SU-DHL-6 (cell line): ENCODE measurements at regions not wholly inside any gene's neighbourhood (a gene's known extent, or its start where the extent isn't known, plus 50 kb on each side); places are given as distances from the start of the nearest gene placed in this dataset.

Source experiments
- H2AFZ ChIP-seq: fragments of 200-600 bp; sonication (generic); 2 replicates; pipeline ENCODE4 v1.6.1; 2014; ENCODE audit warnings: low read depth, mild to moderate bottlenecking, moderate library complexity, mixed read lengths, antibody characterized with exemption, low read length; ENCODE audit not compliant: severe bottlenecking
- H3F3A ChIP-seq: fragments of 200-600 bp; shearing (Covaris generic); 2 replicates; pipeline ENCODE4 v1.6.0; 2016; ENCODE audit warnings: antibody characterized with exemption, mild to moderate bottlenecking; ENCODE audit not compliant: insufficient read depth
- H3K27ac ChIP-seq: fragments of 200-600 bp; sonication (generic); 2 replicates; pipeline ENCODE4 v1.5.1; 2016; ENCODE audit warnings: low read depth, mild to moderate bottlenecking, low read length, moderate library complexity, mixed read lengths
- H3K27me3 ChIP-seq: fragments of 200-600 bp; sonication (generic), shearing (Covaris generic); 2 replicates; pipeline ENCODE4 v1.6.0; 2014; ENCODE audit warnings: mild to moderate bottlenecking, low read length
- H3K36me3 ChIP-seq: fragments of 200-600 bp; sonication (generic); 2 replicates; pipeline ENCODE4 v1.6.1; 2014; ENCODE audit warnings: mild to moderate bottlenecking, low read length, mixed read lengths
- H3K4me2 ChIP-seq: fragments of 300-600, 200-600 bp; shearing (Covaris generic), sonication (generic); 2 replicates; pipeline ENCODE4 v1.6.0; 2014; ENCODE audit warnings: low read length, low read depth, mild to moderate bottlenecking; ENCODE audit not compliant: poor library complexity, severe bottlenecking
- H3K4me3 ChIP-seq: fragments of 200-600 bp; sonication (generic); 2 replicates; pipeline ENCODE4 v1.5.1; 2014; ENCODE audit warnings: antibody characterized with exemption, low read length, mild to moderate bottlenecking, mixed read lengths; ENCODE audit not compliant: insufficient read depth, poor library complexity, severe bottlenecking
- H3K79me2 ChIP-seq: fragments of 200-600 bp; sonication (generic); 2 replicates; pipeline ENCODE4 v1.6.1; 2014; ENCODE audit warnings: mild to moderate bottlenecking, low read length, moderate library complexity; ENCODE audit not compliant: insufficient read depth
- H3K9ac ChIP-seq: fragments of 200-600 bp; sonication (generic); 2 replicates; pipeline ENCODE4 v1.7.0; 2014; ENCODE audit warnings: mild to moderate bottlenecking, low read length
- H3K9me2 ChIP-seq: fragments of 200-600 bp; sonication (generic); replicated peaks from 2 replicates; pipeline ENCODE4 v1.6.1; 2014; ENCODE audit warnings: low read length; ENCODE audit not compliant: insufficient read depth
- H3K9me3 ChIP-seq: fragments of 200-600 bp; sonication (generic); 2 replicates; pipeline ENCODE4 v1.6.1; 2014; ENCODE audit warnings: low read length, mixed read lengths; ENCODE audit not compliant: insufficient read depth
- H4K20me1 ChIP-seq: fragments of 200-600 bp; sonication (generic); 2 replicates; pipeline ENCODE4 v1.6.1; 2014; ENCODE audit warnings: low read depth, mild to moderate bottlenecking, antibody characterized with exemption, low read length, moderate library complexity, mixed read lengths
- CTCF ChIP-seq: fragments of 200-600 bp; sonication (generic); IDR thresholded peaks from one replicate; pipeline ENCODE4 v1.5.1; 2017; ENCODE audit warnings: antibody characterized with exemption, mild to moderate bottlenecking, low read length, moderate library complexity; ENCODE audit not compliant: insufficient read depth, poor library complexity, severe bottlenecking
- EZH2phosphoT487 ChIP-seq: fragments of 200-600 bp; sonication (generic), shearing (Covaris generic); conservative IDR thresholded peaks from 2 replicates; pipeline ENCODE4 v1.6.1; 2018; ENCODE audit warnings: mild to moderate bottlenecking, antibody characterized with exemption, low read length, moderate library complexity, mixed read lengths

GRCh38 chr5:133751421-133751820 lies 139.1 kb upstream of the FSTL4 start:
- Histone ChIP-seq H3K9me3 (no peaks in the 10 kb centered on the region), H3K36me3 (no peaks in the 10 kb centered on the region), H4K20me1 (no peaks in the 10 kb centered on the region), H3K9me2 (no peaks in the 10 kb centered on the region), H3F3A (no peaks in the 10 kb centered on the region), H3K27ac (no peak overlapping the region), H3K4me3 (no peak overlapping the region), H3K79me2 (no peaks in the 10 kb centered on the region), H3K4me2 (no peak overlapping the region), H3K9ac (no peak overlapping the region), H2AFZ (no peak overlapping the region), H3K27me3 (no peaks in the 10 kb centered on the region)
- TF ChIP-seq CTCF (no peak), EZH2phosphoT487 (no peak)

GRCh38 chr5:133750856-133751255 lies 138.5 kb upstream of the FSTL4 start:
- no peaks in the 10 kb centered on the region for H3K36me3 ChIP-seq

DNA sequence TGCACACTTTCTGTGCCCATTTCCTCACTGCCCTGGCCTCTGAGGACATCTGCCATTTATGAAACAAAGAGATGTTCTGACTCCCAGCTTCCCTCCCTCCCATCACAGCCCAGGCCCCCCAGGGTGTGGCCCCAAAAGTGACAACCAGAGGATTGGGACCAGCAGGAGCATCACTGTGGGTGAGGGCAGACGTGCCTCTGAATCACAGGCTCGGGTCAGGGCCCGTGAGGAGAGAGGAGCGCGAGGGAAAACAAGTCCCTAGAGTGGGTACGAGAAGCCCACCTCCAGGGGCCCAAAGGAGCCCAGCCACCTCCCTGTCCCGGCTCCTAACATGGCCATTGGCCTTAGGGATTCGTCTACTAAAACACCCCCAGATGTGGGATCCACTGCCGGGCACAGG lies 138.0 kb upstream of the FSTL4 start:
- Histone ChIP-seq H3K9me2 (no peaks in the 10 kb centered on the region), H3K36me3 (no peaks in the 10 kb centered on the region), H3K9me3 (no peaks in the 10 kb centered on the region), H3K79me2 (no peaks in the 10 kb centered on the region), H3K4me3 (no peak overlapping the region), H3K27me3 (no peaks in the 10 kb centered on the region), H3F3A (no peaks in the 10 kb centered on the region), H3K4me2 (no peak overlapping the region), H4K20me1 (no peaks in the 10 kb centered on the region), H2AFZ (no peak overlapping the region), H3K27ac (no peak overlapping the region), H3K9ac (no peak overlapping the region)
- TF ChIP-seq CTCF (no peak), EZH2phosphoT487 (no peak)

More at GRCh38 chr5:133750856-133751255, 138.5 kb upstream of the FSTL4 start:
- Histone ChIP-seq H3K79me2 (no peaks in the 10 kb centered on the region), H4K20me1 (no peaks in the 10 kb centered on the region), H2AFZ (no peak overlapping the region), H3F3A (no peaks in the 10 kb centered on the region), H3K4me2 (no peak overlapping the region), H3K27me3 (no peaks in the 10 kb centered on the region), H3K9me2 (no peaks in the 10 kb centered on the region), H3K9me3 (no peaks in the 10 kb centered on the region), H3K4me3 (no peak overlapping the region), H3K9ac (no peak overlapping the region), H3K27ac (no peak overlapping the region)
- no peak for TF ChIP-seq EZH2phosphoT487
- no peak for TF ChIP-seq CTCF
